GM12878 (cell line): ENCODE measurements at regions not wholly inside any gene's neighbourhood (a gene's known extent, or its start where the extent isn't known, plus 50 kb on each side); places are given as distances from the start of the nearest gene placed in this dataset.

Experiments used
- CBX5 ChIP-seq: sonication (generic); IDR thresholded peaks from 2 replicates; pipeline ENCODE4 v1.6.1; 2016; ENCODE audit warnings: low read depth, moderate library complexity, mild to moderate bottlenecking, inconsistent platforms
- CEBPB ChIP-seq, 2 experiments: fragments of 150-350 bp in 1 of 2; IDR thresholded peaks; 2 replicates each; pipeline ENCODE4 v1.6.1; 2012 to 2014; ENCODE audit warnings: low read depth in 2 of 2, low read length in 2 of 2, borderline replicate concordance in 1 of 2, inconsistent platforms in 1 of 2
- EZH2 ChIP-seq: IDR thresholded peaks from 2 replicates; pipeline ENCODE4 v1.6.1; 2012; ENCODE audit warnings: low read depth, mild to moderate bottlenecking, control low read depth, inconsistent platforms, low read length, borderline replicate concordance; ENCODE audit not compliant: control insufficient read depth
- JUNB ChIP-seq: IDR thresholded peaks from 2 replicates; pipeline ENCODE4 v1.6.1; 2016; ENCODE audit warnings: antibody characterized with exemption, mild to moderate bottlenecking
- POLR2A ChIP-seq: IDR thresholded peaks from 2 replicates; pipeline ENCODE4 v1.6.1; 2011; ENCODE audit warnings: low read depth, mild to moderate bottlenecking, low read length
- SRF ChIP-seq, 2 experiments: IDR thresholded peaks; 2 replicates each; pipeline ENCODE4 v1.6.1; 2011; ENCODE audit warnings: low read depth in 2 of 2, low read length in 2 of 2, mild to moderate bottlenecking in 1 of 2, moderate library complexity in 1 of 2
- TAF1 ChIP-seq: IDR thresholded peaks from 2 replicates; pipeline ENCODE4 v1.6.1; 2011; ENCODE audit warnings: mild to moderate bottlenecking, low read depth, low read length, borderline replicate concordance
- TARDBP ChIP-seq: IDR thresholded peaks from 2 replicates; pipeline ENCODE4 v1.6.1; 2016; ENCODE audit warnings: borderline replicate concordance
- TF ChIP-seq, protein P1 (sequence below), 3 experiments: IDR thresholded peaks in 2 of 3; conservative IDR thresholded peaks in 1 of 3; 2 replicates each; pipeline ENCODE4 v1.5.1; 2011; ENCODE audit warnings: low read depth in 3 of 3, low read length in 3 of 3, mild to moderate bottlenecking in 3 of 3, control low read depth in 2 of 3, moderate library complexity in 2 of 3, inconsistent platforms in 1 of 3, mixed read lengths in 1 of 3; ENCODE audit not compliant: control insufficient read depth in 2 of 3, insufficient read depth in 1 of 3; ENCODE audit errors: extremely low read depth in 1 of 3
- TF ChIP-seq, protein P2 (sequence below): fragments of 450-650 bp; IDR thresholded peaks from 2 replicates; pipeline ENCODE4 v1.6.1; 2017; ENCODE audit warnings: mild to moderate bottlenecking
- TF ChIP-seq, protein P3 (sequence below): IDR thresholded peaks from 2 replicates; pipeline ENCODE4 v1.6.1; 2011; ENCODE audit warnings: borderline replicate concordance, low read depth, mild to moderate bottlenecking, moderate library complexity, mixed read lengths, low read length; ENCODE audit not compliant: insufficient read depth; ENCODE audit errors: extremely low read length
- TF ChIP-seq, protein P4 (sequence below): IDR thresholded peaks from 2 replicates; pipeline ENCODE4 v1.6.1; 2012; ENCODE audit warnings: low read length, inconsistent platforms

DNA sequence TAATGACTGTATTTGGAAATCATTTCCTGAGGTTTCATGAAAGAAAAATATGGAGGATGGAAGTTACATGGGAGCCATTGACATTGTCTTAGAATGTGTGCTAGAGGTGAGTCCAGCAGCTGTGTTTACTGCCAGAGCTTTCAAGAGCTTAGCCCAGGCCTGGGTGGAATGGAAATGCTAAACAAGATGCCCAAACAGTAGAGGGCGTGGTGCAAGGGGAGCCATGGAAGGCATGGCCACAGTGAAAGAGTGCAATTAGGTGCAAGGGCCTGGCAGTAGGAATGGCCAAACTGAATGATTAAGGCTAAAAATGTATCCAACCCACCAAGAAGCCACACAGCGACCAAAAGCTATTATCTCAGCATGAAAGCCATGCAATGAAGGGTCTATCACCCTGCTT is 257.7 kb upstream of the NR2F2 start:
- TF ChIP-seq SRF (IDR thresholded peaks at IDR 0.05; ENCODE audit: low read depth in 2 of 2, low read length in 2 of 2), result no peak
- no peak for TF ChIP-seq CEBPB (IDR thresholded peaks at IDR 0.05; ENCODE audit: borderline replicate concordance in 1 of 2, low read depth in 2 of 2, low read length in 2 of 2)
- no peak for TF ChIP-seq TAF1
- no peak for TF ChIP-seq POLR2A
- TF ChIP-seq, protein P1, sequence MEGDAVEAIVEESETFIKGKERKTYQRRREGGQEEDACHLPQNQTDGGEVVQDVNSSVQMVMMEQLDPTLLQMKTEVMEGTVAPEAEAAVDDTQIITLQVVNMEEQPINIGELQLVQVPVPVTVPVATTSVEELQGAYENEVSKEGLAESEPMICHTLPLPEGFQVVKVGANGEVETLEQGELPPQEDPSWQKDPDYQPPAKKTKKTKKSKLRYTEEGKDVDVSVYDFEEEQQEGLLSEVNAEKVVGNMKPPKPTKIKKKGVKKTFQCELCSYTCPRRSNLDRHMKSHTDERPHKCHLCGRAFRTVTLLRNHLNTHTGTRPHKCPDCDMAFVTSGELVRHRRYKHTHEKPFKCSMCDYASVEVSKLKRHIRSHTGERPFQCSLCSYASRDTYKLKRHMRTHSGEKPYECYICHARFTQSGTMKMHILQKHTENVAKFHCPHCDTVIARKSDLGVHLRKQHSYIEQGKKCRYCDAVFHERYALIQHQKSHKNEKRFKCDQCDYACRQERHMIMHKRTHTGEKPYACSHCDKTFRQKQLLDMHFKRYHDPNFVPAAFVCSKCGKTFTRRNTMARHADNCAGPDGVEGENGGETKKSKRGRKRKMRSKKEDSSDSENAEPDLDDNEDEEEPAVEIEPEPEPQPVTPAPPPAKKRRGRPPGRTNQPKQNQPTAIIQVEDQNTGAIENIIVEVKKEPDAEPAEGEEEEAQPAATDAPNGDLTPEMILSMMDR (IDR thresholded peaks at IDR 0.05 in 2 of 3, conservative IDR thresholded peaks at IDR 0.05 in 1 of 3; ENCODE audit: control insufficient read depth in 2 of 3, extremely low read depth in 1 of 3, insufficient read depth in 1 of 3, low read depth in 3 of 3, low read length in 3 of 3), result no peak
- TF ChIP-seq, protein P2, sequence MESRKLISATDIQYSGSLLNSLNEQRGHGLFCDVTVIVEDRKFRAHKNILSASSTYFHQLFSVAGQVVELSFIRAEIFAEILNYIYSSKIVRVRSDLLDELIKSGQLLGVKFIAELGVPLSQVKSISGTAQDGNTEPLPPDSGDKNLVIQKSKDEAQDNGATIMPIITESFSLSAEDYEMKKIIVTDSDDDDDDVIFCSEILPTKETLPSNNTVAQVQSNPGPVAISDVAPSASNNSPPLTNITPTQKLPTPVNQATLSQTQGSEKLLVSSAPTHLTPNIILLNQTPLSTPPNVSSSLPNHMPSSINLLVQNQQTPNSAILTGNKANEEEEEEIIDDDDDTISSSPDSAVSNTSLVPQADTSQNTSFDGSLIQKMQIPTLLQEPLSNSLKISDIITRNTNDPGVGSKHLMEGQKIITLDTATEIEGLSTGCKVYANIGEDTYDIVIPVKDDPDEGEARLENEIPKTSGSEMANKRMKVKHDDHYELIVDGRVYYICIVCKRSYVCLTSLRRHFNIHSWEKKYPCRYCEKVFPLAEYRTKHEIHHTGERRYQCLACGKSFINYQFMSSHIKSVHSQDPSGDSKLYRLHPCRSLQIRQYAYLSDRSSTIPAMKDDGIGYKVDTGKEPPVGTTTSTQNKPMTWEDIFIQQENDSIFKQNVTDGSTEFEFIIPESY, result no peak
- no peak for TF ChIP-seq TARDBP
- TF ChIP-seq, protein P3, sequence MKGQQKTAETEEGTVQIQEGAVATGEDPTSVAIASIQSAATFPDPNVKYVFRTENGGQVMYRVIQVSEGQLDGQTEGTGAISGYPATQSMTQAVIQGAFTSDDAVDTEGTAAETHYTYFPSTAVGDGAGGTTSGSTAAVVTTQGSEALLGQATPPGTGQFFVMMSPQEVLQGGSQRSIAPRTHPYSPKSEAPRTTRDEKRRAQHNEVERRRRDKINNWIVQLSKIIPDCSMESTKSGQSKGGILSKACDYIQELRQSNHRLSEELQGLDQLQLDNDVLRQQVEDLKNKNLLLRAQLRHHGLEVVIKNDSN, result no peak
- TF ChIP-seq, protein P4, sequence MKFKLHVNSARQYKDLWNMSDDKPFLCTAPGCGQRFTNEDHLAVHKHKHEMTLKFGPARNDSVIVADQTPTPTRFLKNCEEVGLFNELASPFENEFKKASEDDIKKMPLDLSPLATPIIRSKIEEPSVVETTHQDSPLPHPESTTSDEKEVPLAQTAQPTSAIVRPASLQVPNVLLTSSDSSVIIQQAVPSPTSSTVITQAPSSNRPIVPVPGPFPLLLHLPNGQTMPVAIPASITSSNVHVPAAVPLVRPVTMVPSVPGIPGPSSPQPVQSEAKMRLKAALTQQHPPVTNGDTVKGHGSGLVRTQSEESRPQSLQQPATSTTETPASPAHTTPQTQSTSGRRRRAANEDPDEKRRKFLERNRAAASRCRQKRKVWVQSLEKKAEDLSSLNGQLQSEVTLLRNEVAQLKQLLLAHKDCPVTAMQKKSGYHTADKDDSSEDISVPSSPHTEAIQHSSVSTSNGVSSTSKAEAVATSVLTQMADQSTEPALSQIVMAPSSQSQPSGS, result no peak
- TF ChIP-seq CBX5, result no peak
- no peak for TF ChIP-seq JUNB
- TF ChIP-seq EZH2, result no peak
